Activated CD8-positive, alpha-beta T cell treated with anti-CD3 and anti-CD28 coated beads for 36 hours (primary cell): ENCODE measurements at regions not wholly inside any gene's neighbourhood (a gene's known extent, or its start where the extent isn't known, plus 50 kb on each side); places are given as distances from the start of the nearest gene placed in this dataset.

Experiments used
- ATAC-seq: fragments of 200-7000 bp; cut with Tn5 transposase; one replicate; pipeline ENCODE4 v1.10.0; 2021; ENCODE audit warnings: mild to moderate bottlenecking, moderate library complexity
- CTCF ChIA-PET: fragments of 350-600 bp; sonication (Branson Sonifier 250); formaldehyde crosslinking; loops from one replicate; lab custom pipeline; 2021; ENCODE audit warnings: antibody characterized with exemption; lab: Charles Lee
- POLR2A ChIA-PET: fragments of 350-600 bp; sonication (Branson Sonifier 250); formaldehyde crosslinking; loops from one replicate; lab custom pipeline; 2021; ENCODE audit warnings: antibody characterized with exemption; lab: Charles Lee
- DNase-seq: peaks from one replicate; pipeline ENCODE4 v3.0.0-alpha.2; 2020
- H3K27ac Mint-ChIP-seq: one replicate; pipeline ENCODE4 v1.8.0; 2021; ENCODE audit warnings: mild to moderate bottlenecking, mixed read lengths
- H3K27me3 Mint-ChIP-seq: one replicate; pipeline ENCODE4 v1.8.0; 2021; ENCODE audit warnings: mixed read lengths
- H3K36me3 Mint-ChIP-seq: one replicate; pipeline ENCODE4 v1.8.0; 2021; ENCODE audit warnings: low read depth, mixed read lengths
- H3K4me1 Mint-ChIP-seq: one replicate; pipeline ENCODE4 v1.8.0; 2021; ENCODE audit warnings: low read depth, mixed read lengths
- H3K4me3 Mint-ChIP-seq: one replicate; pipeline ENCODE4 v1.8.0; 2021; ENCODE audit warnings: mild to moderate bottlenecking, moderate library complexity, mixed read lengths
- H3K9me3 Mint-ChIP-seq: one replicate; pipeline ENCODE4 v1.8.0; 2021; ENCODE audit warnings: mixed read lengths
- intact Hi-C: fragments of 100-400 bp; cut with micrococcal nuclease; formaldehyde crosslinking; loops from one replicate; pipeline ENCODE4 v1.10.0; 2022
- TF ChIP-seq, protein P1 (sequence below): fragments of 200-600 bp; IDR thresholded peaks from one replicate; pipeline ENCODE4 v1.8.0; 2022; ENCODE audit warnings: antibody characterized with exemption, mild to moderate bottlenecking

- Mint-ChIP-seq H3K27ac (no peak overlapping the region), H3K36me3 (no peaks in the 10 kb centered on the region), H3K4me3 (no peak overlapping the region), H3K27me3 (no peaks in the 10 kb centered on the region), H3K4me1 (no peaks in the 10 kb centered on the region), H3K9me3 (peaks cover 6% of the 10 kb centered on the region)
- intact Hi-C loops: no loop called here
- no peak for DNase-seq
- no peak for ATAC-seq
- TF ChIP-seq, protein P1, sequence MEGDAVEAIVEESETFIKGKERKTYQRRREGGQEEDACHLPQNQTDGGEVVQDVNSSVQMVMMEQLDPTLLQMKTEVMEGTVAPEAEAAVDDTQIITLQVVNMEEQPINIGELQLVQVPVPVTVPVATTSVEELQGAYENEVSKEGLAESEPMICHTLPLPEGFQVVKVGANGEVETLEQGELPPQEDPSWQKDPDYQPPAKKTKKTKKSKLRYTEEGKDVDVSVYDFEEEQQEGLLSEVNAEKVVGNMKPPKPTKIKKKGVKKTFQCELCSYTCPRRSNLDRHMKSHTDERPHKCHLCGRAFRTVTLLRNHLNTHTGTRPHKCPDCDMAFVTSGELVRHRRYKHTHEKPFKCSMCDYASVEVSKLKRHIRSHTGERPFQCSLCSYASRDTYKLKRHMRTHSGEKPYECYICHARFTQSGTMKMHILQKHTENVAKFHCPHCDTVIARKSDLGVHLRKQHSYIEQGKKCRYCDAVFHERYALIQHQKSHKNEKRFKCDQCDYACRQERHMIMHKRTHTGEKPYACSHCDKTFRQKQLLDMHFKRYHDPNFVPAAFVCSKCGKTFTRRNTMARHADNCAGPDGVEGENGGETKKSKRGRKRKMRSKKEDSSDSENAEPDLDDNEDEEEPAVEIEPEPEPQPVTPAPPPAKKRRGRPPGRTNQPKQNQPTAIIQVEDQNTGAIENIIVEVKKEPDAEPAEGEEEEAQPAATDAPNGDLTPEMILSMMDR: no peak
- ChIA-PET POLR2A (no interaction called here), CTCF (no interaction called here)
Observed at GRCh38 chr3:80549173-80549572, 781.4 kb upstream of the ROBO1 start.

- no peak for ATAC-seq
- DNase-seq: no peak
- Mint-ChIP-seq H3K9me3 (no peaks in the 10 kb centered on the region), H3K27me3 (no peaks in the 10 kb centered on the region), H3K4me1 (no peaks in the 10 kb centered on the region), H3K27ac (no peak overlapping the region), H3K36me3 (no peaks in the 10 kb centered on the region), H3K4me3 (no peak overlapping the region)
- TF ChIP-seq, protein P1: no peak
- ChIA-PET CTCF (no interaction called here), POLR2A (no interaction called here)
- intact Hi-C loops: no loop called here
Observed at GRCh38 chr3:80543154-80543553, 775.4 kb upstream of the ROBO1 start.

- peaks cover 4% of the 10 kb centered on the region for H3K9me3 Mint-ChIP-seq
- intact Hi-C loops: no loop called here
- ChIA-PET POLR2A (no interaction called here), CTCF (no interaction called here)
- H3K36me3 Mint-ChIP-seq: no peaks in the 10 kb centered on the region
- TF ChIP-seq, protein P1: no peak
- no peak overlapping the region for H3K4me3 Mint-ChIP-seq
- no peak for DNase-seq
- H3K4me1 Mint-ChIP-seq: no peaks in the 10 kb centered on the region
- H3K27ac Mint-ChIP-seq: no peak overlapping the region
- H3K27me3 Mint-ChIP-seq: no peaks in the 10 kb centered on the region
- no peak for ATAC-seq
Observed at GRCh38 chr3:80542456-80542855, 774.7 kb upstream of the ROBO1 start.

DNA sequence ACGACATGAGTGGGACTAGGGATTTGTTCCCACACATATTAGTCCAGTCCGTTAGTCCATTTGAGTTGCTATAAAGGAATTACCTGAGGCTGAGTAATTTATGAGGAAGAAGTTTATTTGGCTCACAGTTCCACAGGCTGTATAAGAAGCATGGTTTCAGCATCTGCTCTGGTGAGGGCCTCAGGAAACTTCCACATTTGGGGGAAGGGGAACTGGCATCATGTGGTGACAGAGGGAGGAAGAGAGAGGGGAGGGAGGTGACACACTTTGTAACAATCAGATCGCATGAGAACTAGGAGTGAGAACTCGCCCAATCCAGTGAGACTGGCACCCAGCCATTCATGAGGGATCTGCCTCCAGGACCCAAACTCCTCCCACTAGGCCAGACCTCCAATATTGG, 769.9 kb upstream of the ROBO1 start:
- CTCF ChIA-PET: no interaction called here
- H3K4me1 Mint-ChIP-seq: no peaks in the 10 kb centered on the region
- no peaks in the 10 kb centered on the region for H3K36me3 Mint-ChIP-seq

GRCh38 chr3:80535286-80535685, 767.5 kb upstream of the ROBO1 start:
- ChIA-PET POLR2A (no interaction called here), CTCF (no interaction called here)
- Mint-ChIP-seq H3K4me3 (no peak overlapping the region), H3K9me3 (peaks cover 11% of the 10 kb centered on the region), H3K4me1 (no peaks in the 10 kb centered on the region), H3K36me3 (no peaks in the 10 kb centered on the region), H3K27ac (no peak overlapping the region), H3K27me3 (no peaks in the 10 kb centered on the region)
- ATAC-seq: no peak
- intact Hi-C loops: no loop called here
- DNase-seq: no peak
- TF ChIP-seq, protein P1: no peak

More for the DNA sequence above, 769.9 kb upstream of the ROBO1 start:
- POLR2A ChIA-PET: no interaction called here
- Mint-ChIP-seq H3K27me3 (no peaks in the 10 kb centered on the region), H3K9me3 (peaks cover 8% of the 10 kb centered on the region), H3K4me3 (no peak overlapping the region), H3K27ac (no peak overlapping the region)
- ATAC-seq (no peak), DNase-seq (no peak)
- intact Hi-C loops: no loop called here
- TF ChIP-seq, protein P1: no peak
